NB4 (cell line): ENCODE measurements at regions not wholly inside any gene's neighbourhood (a gene's known extent, or its start where the extent isn't known, plus 50 kb on each side); places are given as distances from the start of the nearest gene placed in this dataset.

Experiments used
- POLR2A ChIP-seq: IDR thresholded peaks from 2 replicates; pipeline ENCODE4 v1.6.1; 2011; ENCODE audit warnings: mild to moderate bottlenecking; ENCODE audit not compliant: insufficient read length; ENCODE audit errors: extremely low read depth
- TF ChIP-seq, protein P1 (sequence below): IDR thresholded peaks from one replicate; pipeline ENCODE4 v1.5.1; 2012; ENCODE audit warnings: low read depth, low read length

- TF ChIP-seq, protein P1, sequence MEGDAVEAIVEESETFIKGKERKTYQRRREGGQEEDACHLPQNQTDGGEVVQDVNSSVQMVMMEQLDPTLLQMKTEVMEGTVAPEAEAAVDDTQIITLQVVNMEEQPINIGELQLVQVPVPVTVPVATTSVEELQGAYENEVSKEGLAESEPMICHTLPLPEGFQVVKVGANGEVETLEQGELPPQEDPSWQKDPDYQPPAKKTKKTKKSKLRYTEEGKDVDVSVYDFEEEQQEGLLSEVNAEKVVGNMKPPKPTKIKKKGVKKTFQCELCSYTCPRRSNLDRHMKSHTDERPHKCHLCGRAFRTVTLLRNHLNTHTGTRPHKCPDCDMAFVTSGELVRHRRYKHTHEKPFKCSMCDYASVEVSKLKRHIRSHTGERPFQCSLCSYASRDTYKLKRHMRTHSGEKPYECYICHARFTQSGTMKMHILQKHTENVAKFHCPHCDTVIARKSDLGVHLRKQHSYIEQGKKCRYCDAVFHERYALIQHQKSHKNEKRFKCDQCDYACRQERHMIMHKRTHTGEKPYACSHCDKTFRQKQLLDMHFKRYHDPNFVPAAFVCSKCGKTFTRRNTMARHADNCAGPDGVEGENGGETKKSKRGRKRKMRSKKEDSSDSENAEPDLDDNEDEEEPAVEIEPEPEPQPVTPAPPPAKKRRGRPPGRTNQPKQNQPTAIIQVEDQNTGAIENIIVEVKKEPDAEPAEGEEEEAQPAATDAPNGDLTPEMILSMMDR: no peak
- no peak for TF ChIP-seq POLR2A
Measured at GRCh38 chr9:119523508-119523907, 154.3 kb upstream of the BRINP1 start.
